Esophagus muscularis mucosa (tissue), 3 donors: ENCODE measurements at regions not wholly inside any gene's neighbourhood (a gene's known extent, or its start where the extent isn't known, plus 50 kb on each side); places are given as distances from the start of the nearest gene placed in this dataset.

Experiments
- POLR2A ChIP-seq: fragments of 450-650 bp; IDR thresholded peaks from one replicate; pipeline ENCODE4 v1.6.1; 2017; ENCODE audit warnings: antibody characterized with exemption, moderate library complexity, mild to moderate bottlenecking, low read depth
- POLR2AphosphoS5 ChIP-seq, 2 donors: sonication (generic); formaldehyde crosslinking; IDR thresholded peaks; one replicate each; pipeline ENCODE4 v1.6.1; 2017; ENCODE audit warnings: antibody characterized with exemption in 2 of 2
- TF ChIP-seq, protein P1 (sequence below), 3 experiments: fragments of 200-600 bp in 2 of 3; fragments of 450-650 bp in 1 of 3; sonication (generic) in 2 of 3; IDR thresholded peaks; one replicate each; pipeline ENCODE4 v1.5.1; 2017 to 2019; ENCODE audit warnings: antibody characterized with exemption in 3 of 3, mild to moderate bottlenecking in 2 of 3, moderate library complexity in 1 of 3

DNA sequence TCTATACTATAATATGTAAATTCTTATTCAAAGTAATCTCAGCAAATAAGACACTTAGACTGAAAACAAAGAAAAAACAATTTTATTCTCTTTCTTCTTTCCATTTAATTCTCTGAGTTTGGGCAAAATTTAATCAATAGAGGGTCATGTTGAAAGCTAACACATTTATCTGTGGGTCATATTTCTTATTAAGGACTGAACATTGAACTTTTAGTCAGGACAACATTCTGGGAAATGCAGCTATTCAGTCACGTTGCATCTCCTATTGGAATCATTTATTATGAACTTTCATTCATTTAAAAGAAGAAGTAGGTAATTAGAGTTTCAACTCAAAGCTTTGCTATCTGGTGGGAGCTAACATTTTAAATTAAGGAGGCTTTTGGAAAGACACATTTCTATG lies 372.5 kb downstream of the MAN2A1 start:
- TF ChIP-seq, protein P1, sequence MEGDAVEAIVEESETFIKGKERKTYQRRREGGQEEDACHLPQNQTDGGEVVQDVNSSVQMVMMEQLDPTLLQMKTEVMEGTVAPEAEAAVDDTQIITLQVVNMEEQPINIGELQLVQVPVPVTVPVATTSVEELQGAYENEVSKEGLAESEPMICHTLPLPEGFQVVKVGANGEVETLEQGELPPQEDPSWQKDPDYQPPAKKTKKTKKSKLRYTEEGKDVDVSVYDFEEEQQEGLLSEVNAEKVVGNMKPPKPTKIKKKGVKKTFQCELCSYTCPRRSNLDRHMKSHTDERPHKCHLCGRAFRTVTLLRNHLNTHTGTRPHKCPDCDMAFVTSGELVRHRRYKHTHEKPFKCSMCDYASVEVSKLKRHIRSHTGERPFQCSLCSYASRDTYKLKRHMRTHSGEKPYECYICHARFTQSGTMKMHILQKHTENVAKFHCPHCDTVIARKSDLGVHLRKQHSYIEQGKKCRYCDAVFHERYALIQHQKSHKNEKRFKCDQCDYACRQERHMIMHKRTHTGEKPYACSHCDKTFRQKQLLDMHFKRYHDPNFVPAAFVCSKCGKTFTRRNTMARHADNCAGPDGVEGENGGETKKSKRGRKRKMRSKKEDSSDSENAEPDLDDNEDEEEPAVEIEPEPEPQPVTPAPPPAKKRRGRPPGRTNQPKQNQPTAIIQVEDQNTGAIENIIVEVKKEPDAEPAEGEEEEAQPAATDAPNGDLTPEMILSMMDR (IDR thresholded peaks at IDR 0.05) = no peak
- TF ChIP-seq POLR2AphosphoS5 (IDR thresholded peaks at IDR 0.05) (no peak), POLR2A (no peak)
